Hippocampal formation (tissue), 2 donors: ENCODE measurements at regions not wholly inside any gene's neighbourhood (a gene's known extent, or its start where the extent isn't known, plus 50 kb on each side); places are given as distances from the start of the nearest gene placed in this dataset.

ENCODE experiments used
- DNase-seq, 2 donors: peaks; one replicate each; lab custom pipeline; 2025; lab: John Stamatoyannopoulos, UW

GRCh38 chr13:73290844-73291243, 232.0 kb downstream of the KLF5 start:
- DNase-seq, result no peak

- DNase-seq, result no peak
These were observed 229.8 kb downstream of the KLF5 start for GRCh38 chr13:73288596-73288995.

- no peak for DNase-seq
These were observed 229.0 kb downstream of the KLF5 start for GRCh38 chr13:73287831-73288230.

- no peak for DNase-seq
These were observed 228.3 kb downstream of the KLF5 start for GRCh38 chr13:73286942-73287620.

GRCh38 chr13:73286177-73286576, 227.4 kb downstream of the KLF5 start:
- no peak for DNase-seq

GRCh38 chr13:73284081-73284874, 225.5 kb downstream of the KLF5 start:
- no peak for DNase-seq

GRCh38 chr13:73283636-73284035, 224.8 kb downstream of the KLF5 start:
- DNase-seq, result no peak

- DNase-seq, result no peak
These were observed 222.9 kb downstream of the KLF5 start for GRCh38 chr13:73281746-73282145.

GRCh38 chr13:73278186-73278585, 219.4 kb downstream of the KLF5 start:
- no peak for DNase-seq

GRCh38 chr13:73275163-73275562, 216.4 kb downstream of the KLF5 start:
- DNase-seq, result no peak

GRCh38 chr13:73274147-73274546, 215.3 kb downstream of the KLF5 start:
- no peak for DNase-seq

GRCh38 chr13:73273745-73274144, 214.9 kb downstream of the KLF5 start:
- DNase-seq, result no peak

GRCh38 chr13:73273276-73273675, 214.5 kb downstream of the KLF5 start:
- DNase-seq, result no peak

- DNase-seq, result no peak
These were observed 214.0 kb downstream of the KLF5 start for GRCh38 chr13:73272831-73273230.

- no peak for DNase-seq
These were observed 209.5 kb downstream of the KLF5 start for GRCh38 chr13:73268306-73268705.

- no peak for DNase-seq
These were observed 207.9 kb downstream of the KLF5 start for GRCh38 chr13:73266640-73267180.

- no peak for DNase-seq
These were observed 204.2 kb downstream of the KLF5 start for GRCh38 chr13:73262862-73263627.

- no peak for DNase-seq
These were observed 203.0 kb downstream of the KLF5 start for GRCh38 chr13:73261739-73262216.

- no peak for DNase-seq
These were observed 200.5 kb downstream of the KLF5 start for GRCh38 chr13:73259061-73260017.

GRCh38 chr13:73258406-73258805, 199.6 kb downstream of the KLF5 start:
- no peak for DNase-seq

GRCh38 chr13:73254827-73255226, 196.0 kb downstream of the KLF5 start:
- DNase-seq, result no peak
